GM19468 (cell line): ENCODE measurements at regions not wholly inside any gene's neighbourhood (a gene's known extent, or its start where the extent isn't known, plus 50 kb on each side); places are given as distances from the start of the nearest gene placed in this dataset.

ENCODE experiments used
- ATAC-seq: cut with Tn5 transposase; IDR thresholded peaks from one replicate; pipeline ENCODE4 v1.9.1; 2021; ENCODE audit warnings: mild to moderate bottlenecking, moderate library complexity, moderate number of reproducible peaks; ENCODE audit not compliant: unreplicated experiment; ENCODE audit errors: extremely low read depth

- ATAC-seq = no peak
Measured at GRCh38 chr2:60118917-60119316, 434.5 kb downstream of the BCL11A start.

DNA sequence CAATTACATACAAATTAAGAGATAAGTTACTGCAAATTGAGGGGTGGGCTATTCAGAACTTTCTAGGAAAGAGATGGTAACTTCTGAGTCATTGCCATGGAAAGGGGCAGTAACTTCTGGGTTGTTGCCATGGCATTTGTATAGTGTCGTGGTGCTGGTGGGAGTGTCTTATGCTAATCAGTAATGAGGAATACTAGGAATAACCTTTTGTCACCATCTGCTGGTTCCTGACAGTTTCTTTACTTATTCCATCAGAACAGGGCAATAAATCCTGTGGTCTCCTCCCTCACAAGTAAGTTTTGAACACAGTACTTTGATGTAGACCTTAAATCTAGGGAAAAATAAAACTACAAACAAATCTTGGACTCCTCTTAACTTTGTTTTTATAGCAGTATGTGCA is 435.4 kb downstream of the BCL11A start:
- ATAC-seq = no peak

GRCh38 chr2:60116161-60116875 is 437.1 kb downstream of the BCL11A start:
- no peak for ATAC-seq

DNA sequence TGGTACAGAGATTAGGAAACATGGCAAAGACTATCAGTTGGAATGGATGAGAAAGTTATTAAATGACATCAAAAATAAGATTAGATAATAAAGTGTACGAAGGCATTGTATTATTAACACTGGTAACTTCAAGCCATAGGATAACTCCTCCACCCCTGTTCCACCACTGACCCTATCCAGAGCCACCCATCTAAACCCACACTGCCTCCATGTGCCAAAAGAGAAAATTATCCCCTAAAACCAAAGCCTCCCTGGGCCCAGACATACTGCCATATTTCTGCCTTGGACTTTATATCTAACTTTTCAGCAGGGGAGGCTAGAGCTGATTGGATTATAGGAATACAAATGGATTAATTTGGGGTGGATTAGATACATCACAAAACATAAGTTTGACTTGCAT is 443.7 kb downstream of the BCL11A start:
- ATAC-seq = no peak

DNA sequence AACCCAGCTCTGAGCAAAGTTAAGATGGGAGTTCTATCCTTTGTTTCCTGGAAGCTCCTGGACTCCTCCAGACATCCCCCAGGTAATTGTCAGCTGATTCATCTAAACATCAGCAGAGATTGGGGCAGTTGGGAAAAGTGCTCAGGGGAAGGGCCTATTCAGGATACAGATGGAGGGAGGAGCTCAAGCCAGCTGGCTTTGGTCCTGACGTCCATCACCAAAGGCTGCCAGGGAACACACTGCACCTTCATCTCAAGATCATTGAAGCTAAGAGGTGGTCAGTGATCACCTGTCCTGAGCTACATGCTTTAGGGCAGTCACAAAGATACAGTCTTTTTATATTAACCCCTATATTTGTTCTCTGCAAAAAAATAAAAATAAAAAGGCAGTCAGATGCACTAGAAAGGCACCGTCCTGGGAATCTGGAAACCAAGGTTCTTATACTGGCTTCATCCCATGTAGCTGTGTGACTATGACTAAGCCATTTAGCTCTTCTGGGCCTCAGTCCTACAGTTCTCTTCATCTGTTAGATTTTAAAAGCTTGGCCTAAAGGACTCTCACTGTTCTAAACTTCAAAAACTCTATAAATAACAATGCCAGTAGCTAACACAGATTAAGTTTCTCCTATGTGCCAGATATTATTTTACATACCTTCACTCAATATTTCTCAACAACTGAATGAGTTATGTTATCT is 446.5 kb downstream of the BCL11A start:
- no peak for ATAC-seq

GRCh38 chr2:60105906-60106305 is 447.5 kb downstream of the BCL11A start:
- ATAC-seq = no peak

DNA sequence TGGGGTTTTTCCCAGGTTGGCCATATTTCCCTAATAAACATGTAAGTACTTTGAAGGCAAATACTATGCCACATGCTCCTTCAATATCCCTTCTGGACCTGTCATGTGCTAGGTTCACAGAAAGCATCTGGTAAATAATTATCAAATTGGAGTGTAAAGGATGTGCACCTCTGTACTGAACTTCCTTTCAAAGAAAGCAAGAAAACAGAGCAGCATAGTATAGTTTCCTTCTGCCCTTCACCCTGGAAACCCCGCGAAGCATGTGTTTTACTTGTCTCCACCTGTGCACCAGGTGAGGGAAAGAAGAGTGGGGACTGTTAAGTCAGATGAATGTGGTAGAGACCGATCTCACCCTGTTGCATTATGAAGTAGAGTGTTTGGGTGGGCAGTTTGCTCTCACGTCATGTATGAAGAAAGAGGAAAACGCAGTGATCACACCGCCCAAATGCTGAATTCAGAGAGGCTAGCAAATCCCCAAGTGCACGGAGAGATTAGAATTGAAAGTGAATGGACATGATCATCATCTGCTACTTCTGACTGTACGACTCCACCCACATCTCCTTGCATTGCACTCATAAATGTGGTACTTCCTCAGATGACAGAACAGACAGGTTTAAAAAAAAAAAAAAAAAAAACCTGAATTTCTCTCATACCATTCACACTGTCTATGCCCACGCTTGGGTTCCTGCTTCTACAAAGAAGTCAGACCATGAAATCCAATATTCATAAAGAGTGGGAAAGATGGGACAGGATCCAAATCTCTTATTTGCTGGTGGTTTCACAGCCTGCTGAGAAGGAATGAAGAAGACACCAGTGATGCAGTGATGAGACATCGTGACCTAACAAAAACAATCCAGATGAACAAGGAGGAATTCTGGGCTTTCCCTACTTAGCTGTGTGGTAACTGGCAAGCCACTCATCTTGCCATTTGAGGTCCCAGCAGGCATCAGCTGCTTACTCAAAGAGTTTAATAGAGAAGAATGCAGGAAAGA is 448.6 kb downstream of the BCL11A start:
- ATAC-seq = no peak

DNA sequence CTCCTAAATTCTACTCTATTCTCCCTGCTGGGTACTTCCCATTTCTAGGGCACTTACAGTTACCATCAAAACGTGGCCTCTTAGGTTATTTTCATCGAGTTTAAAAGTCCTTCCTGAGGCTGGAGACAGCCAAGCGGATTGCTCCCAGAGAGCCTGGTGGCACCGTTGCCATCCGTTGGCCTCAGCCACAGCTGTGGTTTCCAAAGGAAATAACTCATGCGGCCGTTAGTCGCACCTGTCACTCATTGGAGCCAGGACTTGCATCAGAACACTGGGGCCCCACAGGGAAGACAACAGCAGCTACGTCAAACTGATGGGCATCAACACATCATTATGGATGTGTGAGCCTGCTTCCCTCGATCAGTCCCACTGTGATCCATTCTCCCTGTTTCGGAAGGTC is 453.4 kb downstream of the BCL11A start:
- no peak for ATAC-seq

DNA sequence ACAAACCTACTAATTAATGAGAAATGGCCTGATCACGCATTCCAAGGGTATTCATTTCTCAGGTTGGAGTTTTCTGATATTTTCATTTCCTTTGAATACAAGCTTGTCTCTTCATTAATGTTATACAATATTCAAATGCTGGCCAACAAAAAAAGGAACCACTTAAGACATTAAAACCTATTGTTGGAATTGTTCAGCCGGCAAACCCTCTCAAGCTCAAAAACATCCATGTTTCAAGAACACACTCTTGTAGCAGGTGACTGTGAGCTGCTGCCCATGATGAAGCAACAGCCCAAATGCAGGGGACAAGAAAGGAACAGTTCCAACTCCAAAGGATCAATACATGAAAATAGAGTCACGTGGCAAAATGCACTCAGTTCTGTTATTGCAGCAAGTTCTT is 454.5 kb downstream of the BCL11A start:
- ATAC-seq = no peak

DNA sequence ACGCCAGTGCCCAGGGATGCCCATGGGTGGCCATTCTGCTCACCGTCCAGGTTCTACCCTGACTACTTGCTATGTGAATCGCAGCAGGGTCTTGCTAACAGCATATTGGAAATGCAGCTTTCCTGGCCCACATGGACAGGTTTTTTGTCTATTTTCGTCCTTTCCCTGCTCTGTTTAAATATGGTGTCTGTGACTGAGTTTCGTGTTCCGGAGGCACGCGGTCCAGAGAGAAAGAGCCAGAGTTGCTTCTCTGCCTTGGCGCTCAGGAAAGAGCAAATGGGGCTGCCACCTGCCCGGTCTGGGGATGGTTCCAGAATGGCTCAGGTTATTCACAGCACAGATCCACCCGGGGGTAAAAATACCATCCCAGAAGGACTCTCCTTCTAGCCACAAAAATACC is 456.2 kb downstream of the BCL11A start:
- no peak for ATAC-seq

DNA sequence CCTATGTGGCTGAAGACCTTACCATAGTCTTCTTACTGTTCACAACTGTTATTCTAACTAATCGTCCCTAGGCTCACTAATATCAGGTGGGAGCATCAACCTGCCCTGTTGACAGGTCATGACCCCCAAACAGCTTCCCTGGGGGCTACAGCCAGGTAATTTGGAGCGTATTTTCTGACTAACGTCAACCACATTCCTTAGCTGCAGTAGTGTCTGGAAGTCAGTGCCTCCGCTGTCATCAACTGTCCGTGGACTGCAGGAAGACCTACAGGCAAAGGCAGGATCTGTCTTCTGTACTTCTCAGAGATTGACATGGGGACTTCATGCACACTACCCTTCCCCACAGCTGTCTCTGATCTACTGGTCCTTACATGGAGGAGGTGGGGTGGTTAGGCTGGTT is 456.9 kb downstream of the BCL11A start:
- ATAC-seq = no peak

DNA sequence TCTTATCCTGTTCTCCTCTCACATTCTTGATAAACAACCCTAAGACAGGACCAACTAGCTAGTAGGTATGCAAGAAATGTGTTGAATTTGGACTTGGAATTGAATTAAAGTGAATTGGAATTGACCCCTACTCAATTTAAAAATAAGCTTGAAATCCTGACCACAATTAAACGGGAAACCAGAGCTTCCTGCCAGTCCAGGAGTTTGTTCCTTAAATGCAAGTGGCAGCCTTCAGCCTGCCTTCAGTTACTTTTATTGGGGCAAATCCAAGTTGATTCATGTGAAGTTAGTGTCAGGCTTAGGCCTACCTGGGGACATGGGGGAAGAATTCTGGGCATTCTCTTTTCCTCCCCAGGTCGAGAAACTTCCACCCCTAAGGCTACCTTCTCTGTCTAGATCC is 457.6 kb downstream of the BCL11A start:
- no peak for ATAC-seq

- no peak for ATAC-seq
Measured at GRCh38 chr2:60095202-60095815, 458.1 kb downstream of the BCL11A start.

- ATAC-seq = no peak
Measured at GRCh38 chr2:60094450-60094929, 459.0 kb downstream of the BCL11A start.

DNA sequence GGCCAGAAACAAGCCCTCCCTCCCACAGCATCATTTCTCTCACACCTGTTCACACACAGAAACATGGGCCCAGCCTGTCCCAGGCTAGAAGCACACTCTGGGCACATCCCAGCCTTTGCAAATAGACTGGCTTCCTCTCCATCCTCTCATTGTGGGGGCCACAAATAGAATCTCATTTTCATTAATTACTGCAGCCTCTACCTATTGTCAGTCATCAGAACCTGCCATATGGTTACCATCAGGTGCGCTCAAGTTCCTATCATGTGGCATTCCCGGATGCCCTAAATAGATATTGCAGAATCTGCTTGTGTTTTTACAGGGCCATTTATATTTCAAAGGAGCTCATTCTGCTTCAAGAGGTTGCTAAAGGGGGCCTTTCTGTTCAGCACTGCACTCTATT is 460.7 kb downstream of the BCL11A start:
- ATAC-seq = no peak

DNA sequence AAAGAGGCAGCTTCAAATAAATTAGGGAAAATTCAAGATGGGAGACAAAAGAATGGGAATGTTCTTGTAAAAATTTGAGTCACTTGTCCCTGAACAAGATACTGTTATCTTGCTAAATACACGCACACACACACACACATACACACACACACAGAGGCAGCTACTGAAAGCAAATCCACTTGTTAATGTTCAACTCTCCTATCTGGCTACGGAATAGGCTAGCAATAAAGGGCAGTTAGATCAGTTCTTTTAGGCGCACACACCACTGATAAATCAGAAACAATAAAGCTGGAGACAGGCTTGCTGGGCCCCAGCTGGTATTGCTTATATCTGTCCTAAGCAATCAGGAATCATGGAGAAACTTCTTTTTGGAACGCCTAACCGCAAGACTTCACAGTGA is 461.6 kb downstream of the BCL11A start:
- no peak for ATAC-seq

- no peak for ATAC-seq
Measured at GRCh38 chr2:60091266-60091665, 462.2 kb downstream of the BCL11A start.

GRCh38 chr2:60079562-60079961 is 473.9 kb downstream of the BCL11A start:
- ATAC-seq = no peak

GRCh38 chr2:60075048-60075447 is 478.4 kb downstream of the BCL11A start:
- no peak for ATAC-seq

GRCh38 chr2:60073201-60073600 is 480.3 kb downstream of the BCL11A start:
- ATAC-seq = no peak
